GM18868 (cell line): ENCODE measurements at regions not wholly inside any gene's neighbourhood (a gene's known extent, or its start where the extent isn't known, plus 50 kb on each side); places are given as distances from the start of the nearest gene placed in this dataset.
"Not testable (repeated sequence)": the region's sequence is repeated elsewhere in the genome, so short reads cannot be mapped to it uniquely, and the experiment has no call there.

ENCODE experiments used
- ATAC-seq: cut with Tn5 transposase; IDR thresholded peaks from one replicate; pipeline ENCODE4 v1.9.1; 2021; ENCODE audit warnings: mild to moderate bottlenecking, moderate library complexity; ENCODE audit not compliant: unreplicated experiment

GRCh38 chr9:115300116-115300515, 182.2 kb upstream of the TNC start:
- no peak for ATAC-seq

- ATAC-seq = no peak
Measured at GRCh38 chr9:115300874-115301273, 182.9 kb upstream of the TNC start.

GRCh38 chr9:115301581-115301980, 183.6 kb upstream of the TNC start:
- no peak for ATAC-seq

DNA sequence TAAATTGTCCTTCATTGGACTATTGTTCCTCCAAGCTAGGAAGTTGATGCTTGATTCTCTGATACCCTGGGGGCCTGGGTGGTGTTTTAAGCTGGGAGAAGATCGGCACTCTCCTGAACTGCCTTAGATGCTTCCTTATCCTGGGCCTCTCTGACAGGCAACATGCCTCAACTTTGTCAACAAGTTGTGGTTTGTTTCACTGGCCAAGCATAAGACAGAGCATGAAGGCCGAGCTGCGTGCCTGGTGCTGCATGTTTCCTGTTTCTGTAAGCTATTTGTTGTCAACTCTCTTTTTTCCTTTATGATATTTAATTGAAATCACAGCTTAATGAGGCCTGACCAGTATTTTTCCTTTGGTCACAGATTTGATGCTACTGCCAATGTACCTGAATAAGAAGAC, 187.6 kb upstream of the TNC start:
- no peak for ATAC-seq

GRCh38 chr9:115306865-115307264, 188.9 kb upstream of the TNC start:
- no peak for ATAC-seq

- ATAC-seq = no peak
Measured at GRCh38 chr9:115313545-115313944, 195.6 kb upstream of the TNC start.

DNA sequence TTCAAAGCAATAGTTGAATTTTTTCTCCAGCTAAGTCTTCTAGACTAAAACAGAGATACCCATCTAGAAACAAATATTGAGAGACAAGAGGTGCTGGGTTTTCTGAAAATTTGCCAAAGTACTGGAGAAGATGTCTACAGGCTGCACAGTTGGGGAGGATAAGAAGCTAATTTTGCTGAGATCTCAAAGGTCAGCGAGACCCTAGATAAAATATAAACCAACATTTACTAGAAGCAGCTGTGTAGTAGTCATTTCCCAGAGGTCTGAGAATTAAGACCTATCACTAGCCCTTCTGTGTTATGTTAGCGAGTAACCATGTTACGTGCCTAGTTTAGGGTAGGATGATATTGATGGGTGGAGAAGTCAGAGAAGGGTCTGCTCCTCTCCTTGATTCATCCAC, 208.5 kb upstream of the TNC start:
- ATAC-seq = no peak

- no peak for ATAC-seq
Measured at GRCh38 chr9:115327436-115328122, 209.6 kb upstream of the TNC start.

GRCh38 chr9:115328228-115328627, 210.3 kb upstream of the TNC start:
- ATAC-seq = no peak

GRCh38 chr9:115328677-115329076, 210.7 kb upstream of the TNC start:
- no peak for ATAC-seq

- no peak for ATAC-seq
Measured at GRCh38 chr9:115333277-115334070, 215.5 kb upstream of the TNC start.

- no peak for ATAC-seq
Measured at GRCh38 chr9:115335439-115335838, 217.5 kb upstream of the TNC start.

GRCh38 chr9:115340314-115340713, 222.4 kb upstream of the TNC start:
- no peak for ATAC-seq

DNA sequence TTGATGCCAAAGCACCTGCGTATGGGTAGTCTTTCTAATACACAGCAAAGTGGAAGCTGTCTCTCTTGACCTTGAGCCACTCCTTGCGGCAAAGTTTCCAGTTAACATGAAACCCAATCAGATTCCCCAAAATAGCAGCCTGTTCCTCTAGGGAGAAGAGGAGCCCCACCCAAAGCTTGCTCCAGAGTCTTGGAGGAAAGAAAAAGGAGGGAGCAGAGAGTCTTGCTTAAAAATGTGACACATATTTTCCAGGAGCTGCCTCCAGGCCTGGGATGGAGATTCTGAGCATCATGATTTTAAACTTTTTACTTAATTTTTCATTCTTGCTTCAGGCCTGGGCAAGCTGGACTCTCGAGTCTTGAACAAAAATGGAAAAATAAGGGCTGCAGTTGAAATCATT, 223.5 kb upstream of the TNC start:
- no peak for ATAC-seq

GRCh38 chr9:115347776-115348175, 229.8 kb upstream of the TNC start:
- ATAC-seq = not testable (repeated sequence)

GRCh38 chr9:115348936-115349335, 231.0 kb upstream of the TNC start:
- ATAC-seq = not testable (repeated sequence)

DNA sequence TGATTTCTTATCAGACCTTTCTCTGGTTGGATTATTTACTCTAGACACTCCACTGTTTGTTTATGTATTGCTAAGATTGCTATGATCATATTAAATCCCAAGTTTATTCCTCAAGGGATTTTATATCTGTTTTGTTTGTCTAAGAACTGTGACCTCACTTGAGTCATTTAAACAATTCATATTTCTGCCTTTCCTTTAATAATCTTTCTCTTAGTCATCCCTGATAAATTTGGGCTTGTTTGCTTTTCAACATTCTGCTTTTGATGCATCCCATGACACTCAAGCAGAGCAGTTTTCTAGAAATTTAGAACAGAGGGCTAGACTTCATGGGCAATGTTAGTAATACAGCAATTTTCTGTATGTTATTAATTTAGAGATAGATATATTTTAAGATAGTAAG, 231.6 kb upstream of the TNC start:
- ATAC-seq = no peak

DNA sequence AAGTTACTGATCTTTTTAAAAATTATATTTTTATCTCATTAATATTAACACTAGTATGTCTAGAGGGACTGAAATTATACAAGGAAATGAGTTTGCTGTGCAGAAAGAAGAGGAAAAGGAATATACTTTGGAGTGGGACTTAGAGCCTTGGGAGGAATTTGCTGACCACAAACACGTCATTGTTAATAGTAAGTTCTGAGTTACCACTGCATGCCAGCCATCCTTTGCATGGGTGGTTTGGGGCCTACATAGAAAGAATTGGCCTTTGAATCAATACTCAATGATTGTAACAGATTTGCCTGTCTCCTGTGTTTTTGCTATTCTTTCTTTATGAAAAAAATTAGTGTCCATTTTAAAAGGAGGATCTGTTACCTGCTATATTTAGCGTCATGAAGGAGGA, 232.6 kb upstream of the TNC start:
- no peak for ATAC-seq

DNA sequence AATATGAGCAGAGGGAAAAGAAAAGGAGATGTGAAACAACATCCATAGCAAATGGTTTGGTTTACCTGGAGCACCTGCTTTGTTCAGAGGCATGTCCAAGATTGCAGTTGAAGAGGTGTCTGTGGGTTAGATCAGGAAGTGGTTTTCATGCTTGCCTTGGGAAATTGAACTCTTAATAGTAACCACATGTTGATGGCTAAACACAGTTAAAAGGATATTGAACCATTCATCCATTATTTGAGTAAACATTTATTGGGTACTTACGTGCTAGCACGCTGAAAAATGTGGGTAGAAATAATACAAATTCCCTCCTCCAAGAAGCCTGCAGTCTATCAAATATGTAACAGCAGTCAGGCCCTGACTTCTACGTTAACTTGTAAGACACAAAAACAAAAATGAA, 235.7 kb upstream of the TNC start:
- ATAC-seq = no peak

DNA sequence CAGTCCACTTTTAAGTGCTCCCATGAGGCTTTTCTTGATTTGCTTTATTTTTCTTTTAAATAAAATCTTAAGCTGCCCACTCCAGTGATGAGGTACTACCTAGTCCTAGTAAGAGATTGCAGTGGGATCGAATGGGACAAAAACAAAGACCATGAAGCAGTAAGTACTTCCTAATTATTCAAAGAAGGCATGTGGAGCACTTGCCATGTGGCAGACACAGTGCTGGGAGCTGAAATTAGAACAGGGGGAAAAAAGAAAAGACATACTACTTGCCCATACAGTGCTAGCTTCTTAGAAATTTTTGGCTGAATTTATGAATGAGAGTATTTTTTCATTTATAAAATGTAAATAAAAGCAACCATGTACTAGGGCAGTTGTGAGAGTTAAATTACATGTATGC, 239.9 kb upstream of the TNC start:
- ATAC-seq = no peak

- no peak for ATAC-seq
Measured at GRCh38 chr9:115359017-115359780, 241.2 kb upstream of the TNC start.

GRCh38 chr9:115360122-115360521, 242.2 kb upstream of the TNC start:
- no peak for ATAC-seq
